Common myeloid progenitor, CD34-positive (primary cell): ENCODE measurements at regions not wholly inside any gene's neighbourhood (a gene's known extent, or its start where the extent isn't known, plus 50 kb on each side); places are given as distances from the start of the nearest gene placed in this dataset.
A peak's percentile ranks its signal among the peaks of the same experiment; 100 is the strongest.

Experiments used
- CTCF ChIA-PET: fragments of 350-600 bp; sonication (Branson Sonifier 250); formaldehyde crosslinking; loops from one replicate; lab custom pipeline; 2021; ENCODE audit warnings: antibody characterized with exemption; lab: Charles Lee
- POLR2A ChIA-PET: fragments of 350-600 bp; sonication (Branson Sonifier 250); formaldehyde crosslinking; loops from one replicate; lab custom pipeline; 2021; ENCODE audit warnings: antibody characterized with exemption; lab: Charles Lee
- DNase-seq, 3 donors: peaks; one replicate each; pipeline versions ENCODE4 v3.0.0 to v3.0.0-alpha.2; 2013
- H3K27ac ChIP-seq, 2 experiments: 1 replicate in 1 of 2; 2 replicates in 1 of 2; pipeline ENCODE4 v1.7.0; 2013; ENCODE audit warnings: inconsistent platforms in 2 of 2, low read length in 2 of 2, mild to moderate bottlenecking in 2 of 2, low read depth in 1 of 2, moderate library complexity in 1 of 2; ENCODE audit not compliant: severe bottlenecking in 2 of 2, insufficient read depth in 1 of 2, poor library complexity in 1 of 2
- H3K27me3 ChIP-seq, 5 experiments: replicated peaks in 2 of 5; 1 replicate in 3 of 5; 2 replicates in 2 of 5; pipeline versions ENCODE4 v1.6.1 to v1.7.0; 2013; ENCODE audit warnings: low read length in 4 of 5, mild to moderate bottlenecking in 2 of 5, moderate library complexity in 2 of 5, inconsistent platforms in 1 of 5; ENCODE audit not compliant: insufficient read depth in 5 of 5, control insufficient read depth in 4 of 5
- H3K36me3 ChIP-seq, 4 experiments: 1 replicate in 2 of 4; 2 replicates in 2 of 4; pipeline versions ENCODE4 v1.6.1 to v1.7.0; 2013; ENCODE audit warnings: low read length in 3 of 4, control low read depth in 1 of 4, mild to moderate bottlenecking in 1 of 4; ENCODE audit not compliant: control insufficient read depth in 4 of 4, insufficient read depth in 4 of 4
- H3K4me1 ChIP-seq, 4 experiments: 1 replicate in 3 of 4; 2 replicates in 1 of 4; pipeline versions ENCODE4 v1.6.1 to v1.7.1; 2013; ENCODE audit warnings: low read length in 3 of 4, mild to moderate bottlenecking in 3 of 4, control low read depth in 1 of 4, inconsistent platforms in 1 of 4, moderate library complexity in 1 of 4; ENCODE audit not compliant: control insufficient read depth in 4 of 4, insufficient read depth in 4 of 4; ENCODE audit errors: control extremely low read depth in 1 of 4
- H3K4me3 ChIP-seq, 7 experiments: 1 replicate in 4 of 7; 2 replicates in 3 of 7; pipeline versions ENCODE4 v1.5.1 to v1.7.0; 2013; ENCODE audit warnings: mild to moderate bottlenecking in 7 of 7, low read length in 6 of 7, moderate library complexity in 6 of 7, inconsistent platforms in 2 of 7, low read depth in 2 of 7, control low read depth in 1 of 7; ENCODE audit not compliant: insufficient read depth in 4 of 7, control insufficient read depth in 1 of 7; ENCODE audit errors: extremely low read depth in 1 of 7
- H3K9me3 ChIP-seq, 5 experiments: 1 replicate in 4 of 5; 2 replicates in 1 of 5; pipeline versions ENCODE4 v1.6.1 to v1.7.1; 2013; ENCODE audit warnings: low read length in 4 of 5, mild to moderate bottlenecking in 2 of 5, inconsistent platforms in 1 of 5, low read depth in 1 of 5, moderate library complexity in 1 of 5; ENCODE audit not compliant: control insufficient read depth in 4 of 5, insufficient read depth in 2 of 5; ENCODE audit errors: control extremely low read depth in 1 of 5
- WGBS: methylation state at CpG from one replicate; pipeline ENCODE4 v1.1.5; 2013; ENCODE audit not compliant: insufficient coverage; 5-methylcytosine and 5-hydroxymethylcytosine counted together

GRCh38 chr13:106680796-106681472 is 113.0 kb upstream of the ARGLU1 start:
- H3K4me3 ChIP-seq: no peak overlapping the region
- no peaks in the 10 kb centered on the region for H3K9me3 ChIP-seq
- ChIA-PET CTCF (no interaction called here), POLR2A (no interaction called here)
- H3K36me3 ChIP-seq: no peaks in the 10 kb centered on the region
- 79% methylated on average over 5 of the region's 7 CpGs for WGBS
- no peak overlapping the region for H3K27ac ChIP-seq
- no peaks in the 10 kb centered on the region for H3K27me3 ChIP-seq
- DNase-seq: no peak
- H3K4me1 ChIP-seq: peaks cover 0 to 2% (median 0%) of the 10 kb centered on the region in 4 experiments

GRCh38 chr13:106678646-106679418 is 110.9 kb upstream of the ARGLU1 start:
- ChIA-PET POLR2A (no interaction called here), CTCF (no interaction called here)
- Histone ChIP-seq H3K4me1 (peaks cover 0 to 2% (median 0%) of the 10 kb centered on the region in 4 experiments), H3K27ac (no peak overlapping the region), H3K9me3 (no peaks in the 10 kb centered on the region), H3K27me3 (no peaks in the 10 kb centered on the region), H3K4me3 (no peak overlapping the region), H3K36me3 (no peaks in the 10 kb centered on the region)
- 100% methylated on average over 4 of the region's 5 CpGs for WGBS
- DNase-seq: no peak

GRCh38 chr13:106675311-106675710 is 107.4 kb upstream of the ARGLU1 start:
- H3K4me1 ChIP-seq: no peaks in the 10 kb centered on the region
- POLR2A ChIA-PET: no interaction called here
- H3K27me3 ChIP-seq: no peaks in the 10 kb centered on the region
- H3K36me3 ChIP-seq: no peaks in the 10 kb centered on the region
- no peak overlapping the region for H3K4me3 ChIP-seq
- H3K27ac ChIP-seq: no peak overlapping the region
- CTCF ChIA-PET: interaction anchor here (0.6 kb wide), 1 partner anchor 78 kb away, joined by 3 read pairs; no protein-coding TSS in a partner anchor
- no peak for DNase-seq
- no peaks in the 10 kb centered on the region for H3K9me3 ChIP-seq

GRCh38 chr13:106660746-106661625 is 93.0 kb upstream of the ARGLU1 start:
- Histone ChIP-seq H3K27me3 (no peaks in the 10 kb centered on the region), H3K9me3 (no peaks in the 10 kb centered on the region), H3K27ac (no peak overlapping the region), H3K36me3 (no peaks in the 10 kb centered on the region), H3K4me1 (peaks cover 0 to 2% (median 0%) of the 10 kb centered on the region in 4 experiments), H3K4me3 (no peak overlapping the region)
- WGBS: 94% methylated on average over 2 of the region's 6 CpGs
- CTCF ChIA-PET: interaction anchor here (0.6 kb wide), 1 partner anchor 578 kb away, joined by 3 read pairs; no protein-coding TSS in a partner anchor
- POLR2A ChIA-PET: no interaction called here
- no peak for DNase-seq

- 23% methylated on average over 2 of the region's 3 CpGs for WGBS
Measured at GRCh38 chr13:106657104-106657503, 89.2 kb upstream of the ARGLU1 start.

GRCh38 chr13:106656186-106656585 is 88.2 kb upstream of the ARGLU1 start:
- Histone ChIP-seq H3K9me3 (no peaks in the 10 kb centered on the region), H3K27me3 (no peaks in the 10 kb centered on the region), H3K36me3 (no peaks in the 10 kb centered on the region), H3K4me3 (no peak overlapping the region), H3K27ac (no peak overlapping the region), H3K4me1 (peaks cover 0 to 2% (median 0%) of the 10 kb centered on the region in 4 experiments)
- ChIA-PET CTCF (interaction anchor here (0.6 kb wide), 1 partner anchor 319 kb away, joined by 3 read pairs; no protein-coding TSS in a partner anchor), POLR2A (no interaction called here)
- DNase-seq: no peak
- WGBS: 100% methylated on average over 1 of the region's 1 CpG

More at GRCh38 chr13:106657104-106657503, 89.2 kb upstream of the ARGLU1 start:
- H3K36me3 ChIP-seq: no peaks in the 10 kb centered on the region
- DNase-seq: peak in 1 of 3 donors; percentile 4
- CTCF ChIA-PET: no interaction called here
- H3K27ac ChIP-seq: no peak overlapping the region
- POLR2A ChIA-PET: no interaction called here
- H3K4me1 ChIP-seq: peaks cover 0 to 2% (median 0%) of the 10 kb centered on the region in 4 experiments
- no peaks in the 10 kb centered on the region for H3K27me3 ChIP-seq
- no peaks in the 10 kb centered on the region for H3K9me3 ChIP-seq
- H3K4me3 ChIP-seq: no peak overlapping the region
